Astrocyte of the spinal cord (primary cell): ENCODE measurements at regions not wholly inside any gene's neighbourhood (a gene's known extent, or its start where the extent isn't known, plus 50 kb on each side); places are given as distances from the start of the nearest gene placed in this dataset.
A peak's percentile ranks its signal among the peaks of the same experiment; 100 is the strongest.

Experiments
- DNase-seq: peaks from one replicate; pipeline ENCODE4 v3.0.0; 2011; ENCODE audit warnings: low read depth, low spot score
- H3K4me3 ChIP-seq: 2 replicates; pipeline ENCODE4 v1.5.1; 2011; ENCODE audit warnings: low read depth, mild to moderate bottlenecking, low read length, moderate library complexity
- in situ Hi-C: cut with HindIII; loops from 2 replicates; pipeline ENCODE4 v1.10.0; 2017; ENCODE audit warnings: low sequenced_read_pairs
- TF ChIP-seq, protein P1 (sequence below): IDR thresholded peaks from 2 replicates; pipeline ENCODE4 v1.5.1; 2012; ENCODE audit warnings: low read depth, mild to moderate bottlenecking, low read length, inconsistent platforms

DNA sequence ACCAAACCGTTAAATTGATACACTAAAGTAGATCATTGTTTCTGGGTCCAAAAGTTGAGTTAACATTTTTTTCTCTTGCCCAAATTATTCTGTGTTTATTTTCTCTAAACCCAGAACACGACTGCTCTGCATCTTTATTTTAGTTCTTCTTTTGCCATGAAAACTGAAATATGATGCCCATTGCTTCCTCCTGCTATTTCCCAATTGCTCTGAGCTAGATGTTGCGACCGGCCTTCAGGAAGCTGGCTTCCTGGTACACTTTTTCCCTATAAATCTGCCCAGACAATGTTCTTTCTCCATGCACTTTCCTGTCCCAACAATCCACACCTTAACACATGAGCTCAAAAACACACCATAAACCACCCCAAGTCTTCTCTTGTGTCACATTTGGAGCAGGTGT, 501.4 kb downstream of the FBXO15 start:
- H3K4me3 ChIP-seq = no peak overlapping the region
- in situ Hi-C loops = no loop called here
- DNase-seq = no peak
- TF ChIP-seq, protein P1, sequence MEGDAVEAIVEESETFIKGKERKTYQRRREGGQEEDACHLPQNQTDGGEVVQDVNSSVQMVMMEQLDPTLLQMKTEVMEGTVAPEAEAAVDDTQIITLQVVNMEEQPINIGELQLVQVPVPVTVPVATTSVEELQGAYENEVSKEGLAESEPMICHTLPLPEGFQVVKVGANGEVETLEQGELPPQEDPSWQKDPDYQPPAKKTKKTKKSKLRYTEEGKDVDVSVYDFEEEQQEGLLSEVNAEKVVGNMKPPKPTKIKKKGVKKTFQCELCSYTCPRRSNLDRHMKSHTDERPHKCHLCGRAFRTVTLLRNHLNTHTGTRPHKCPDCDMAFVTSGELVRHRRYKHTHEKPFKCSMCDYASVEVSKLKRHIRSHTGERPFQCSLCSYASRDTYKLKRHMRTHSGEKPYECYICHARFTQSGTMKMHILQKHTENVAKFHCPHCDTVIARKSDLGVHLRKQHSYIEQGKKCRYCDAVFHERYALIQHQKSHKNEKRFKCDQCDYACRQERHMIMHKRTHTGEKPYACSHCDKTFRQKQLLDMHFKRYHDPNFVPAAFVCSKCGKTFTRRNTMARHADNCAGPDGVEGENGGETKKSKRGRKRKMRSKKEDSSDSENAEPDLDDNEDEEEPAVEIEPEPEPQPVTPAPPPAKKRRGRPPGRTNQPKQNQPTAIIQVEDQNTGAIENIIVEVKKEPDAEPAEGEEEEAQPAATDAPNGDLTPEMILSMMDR = no peak

DNA sequence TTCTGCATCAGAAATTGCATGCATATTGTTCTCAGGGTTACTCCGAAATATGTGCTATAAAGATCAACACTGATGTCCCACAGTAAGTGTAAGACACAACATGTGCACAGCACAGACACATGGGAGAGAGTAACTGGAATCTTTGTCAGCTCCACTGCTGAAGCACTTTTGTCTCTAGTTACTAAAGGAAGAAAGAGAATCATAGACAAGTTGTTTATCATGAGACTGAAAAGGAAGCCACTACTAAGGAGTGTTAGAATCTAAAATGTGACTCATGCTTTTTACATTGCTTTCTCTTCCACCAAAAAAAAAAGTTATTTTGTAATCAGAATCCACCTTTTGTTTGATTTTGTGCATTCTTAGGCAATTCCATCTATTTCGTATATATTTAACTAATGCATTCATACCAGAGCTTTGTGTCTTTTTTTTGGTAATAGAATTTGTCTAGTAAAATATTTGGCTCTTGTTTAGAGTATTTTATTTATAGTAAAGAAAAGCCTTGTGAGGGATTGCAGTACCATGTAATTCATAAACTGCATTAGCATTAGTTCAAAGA, 502.4 kb downstream of the FBXO15 start:
- peak; percentile 32 for DNase-seq
- in situ Hi-C loops = no loop called here

DNA sequence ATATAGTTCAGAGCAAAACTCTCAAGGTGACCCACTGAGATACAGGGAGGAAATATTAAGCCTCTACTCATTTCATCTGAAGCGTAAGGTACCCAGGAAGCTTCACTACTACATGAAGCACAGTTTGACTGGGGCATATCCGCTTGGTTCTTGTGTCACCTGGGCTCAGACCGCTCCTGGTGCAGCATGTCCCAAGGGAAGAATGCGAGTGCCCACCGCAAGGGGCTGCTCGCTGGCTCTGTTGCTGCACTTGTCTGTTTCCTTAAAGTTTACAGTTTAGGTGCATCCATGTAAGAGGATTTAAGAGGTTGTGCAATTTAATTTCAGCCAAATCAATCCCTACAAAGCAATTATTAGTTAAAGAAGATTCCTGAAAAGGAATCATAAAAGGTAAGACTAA, 507.8 kb downstream of the FBXO15 start:
- no peak overlapping the region for H3K4me3 ChIP-seq
- no peak for DNase-seq
- in situ Hi-C loops = no loop called here
- TF ChIP-seq, protein P1 = no peak

More for the DNA sequence above, 502.4 kb downstream of the FBXO15 start:
- H3K4me3 ChIP-seq = no peak overlapping the region
- TF ChIP-seq, protein P1 = no peak

DNA sequence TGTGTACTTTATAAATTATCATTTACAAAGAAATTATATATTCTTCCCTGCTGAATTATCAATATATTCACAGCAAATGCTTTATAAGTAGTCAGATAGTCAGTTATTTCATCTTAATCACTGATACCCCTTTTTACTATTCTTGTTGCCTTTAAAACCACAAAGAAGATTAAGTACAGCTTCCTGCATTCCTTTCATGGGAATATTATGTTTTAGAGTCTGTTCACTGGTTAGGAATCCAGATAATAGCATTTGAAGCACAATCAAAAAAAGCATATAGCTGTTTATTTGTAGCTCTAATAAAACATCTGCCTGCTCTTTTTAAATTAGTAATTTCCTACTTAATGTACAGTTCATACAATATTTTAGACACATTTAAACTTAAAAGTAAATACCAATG, 508.9 kb downstream of the FBXO15 start:
- H3K4me3 ChIP-seq = no peak overlapping the region
- peak; percentile 61 for DNase-seq
- in situ Hi-C loops = no loop called here
- TF ChIP-seq, protein P1 = no peak

DNA sequence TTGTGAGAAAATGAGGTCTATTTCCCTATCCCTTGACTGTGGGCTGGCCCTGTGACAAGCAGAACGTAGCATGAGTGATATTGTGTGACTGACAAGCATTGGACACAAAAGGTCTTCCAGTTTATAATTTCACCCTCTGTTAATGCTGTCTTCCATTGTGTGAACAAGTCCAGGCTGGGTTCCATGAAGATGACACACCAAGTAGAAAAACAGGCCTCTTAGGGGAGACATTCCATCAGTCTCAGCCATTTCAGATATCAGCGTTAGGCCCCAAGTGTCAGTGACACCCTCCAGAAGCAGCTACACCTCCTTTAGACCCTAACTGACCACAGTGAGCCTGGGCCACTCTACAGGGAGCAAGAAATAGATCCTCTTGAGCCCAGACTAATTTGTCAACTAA, 511.3 kb downstream of the FBXO15 start:
- DNase-seq = no peak
- TF ChIP-seq, protein P1 = no peak
- in situ Hi-C loops = no loop called here
- no peak overlapping the region for H3K4me3 ChIP-seq

DNA sequence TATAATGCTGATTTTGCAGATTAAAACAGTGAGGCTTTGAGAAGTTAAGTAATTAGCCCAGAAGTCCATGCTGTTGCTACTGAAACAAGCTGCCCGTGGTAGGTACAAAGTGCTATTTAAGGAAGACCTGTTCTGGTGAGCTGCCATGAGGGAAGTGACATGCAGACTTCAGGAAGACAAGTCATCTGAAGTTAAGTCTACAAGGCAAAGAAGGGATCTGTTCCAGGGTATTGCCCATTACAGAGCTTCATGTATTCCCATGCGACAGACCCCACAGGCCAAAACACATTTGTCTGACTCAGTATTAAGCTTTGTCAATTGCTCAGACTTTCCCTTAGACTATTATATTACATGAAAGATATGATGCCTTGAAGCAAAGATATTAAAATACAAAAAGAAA, 520.8 kb downstream of the FBXO15 start:
- no peak for DNase-seq
- TF ChIP-seq, protein P1 = no peak
- in situ Hi-C loops = no loop called here
- no peak overlapping the region for H3K4me3 ChIP-seq

DNA sequence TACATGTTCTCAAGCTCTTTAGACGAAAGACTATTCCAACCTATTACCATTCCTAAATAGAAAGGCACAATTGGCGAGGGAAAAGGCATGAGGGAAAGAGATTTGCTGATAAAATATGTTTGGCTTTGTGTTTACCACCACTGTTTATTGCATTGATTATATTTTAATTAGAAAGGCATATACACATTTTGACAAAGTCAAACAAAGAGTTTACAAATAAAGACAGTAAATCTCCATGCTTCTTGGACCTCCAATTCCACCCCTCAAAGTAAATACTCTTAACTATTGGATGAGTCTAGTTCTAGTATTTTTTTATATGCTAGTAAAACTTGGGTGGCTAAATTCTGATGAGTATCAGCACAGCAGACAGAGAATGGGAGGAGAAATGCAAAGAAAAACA, 521.4 kb downstream of the FBXO15 start:
- DNase-seq = no peak
- in situ Hi-C loops = no loop called here
- TF ChIP-seq, protein P1 = no peak
- no peak overlapping the region for H3K4me3 ChIP-seq
